Transverse colon (tissue), 4 donors: ENCODE measurements at regions not wholly inside any gene's neighbourhood (a gene's known extent, or its start where the extent isn't known, plus 50 kb on each side); places are given as distances from the start of the nearest gene placed in this dataset.

Experiments
- POLR2AphosphoS5 ChIP-seq, 3 donors: sonication (generic); formaldehyde crosslinking; IDR thresholded peaks; one replicate each; pipeline ENCODE4 v1.6.1; 2016; ENCODE audit warnings: antibody characterized with exemption in 3 of 3
- TF ChIP-seq, protein P1 (sequence below), 5 experiments: fragments of 200-600 bp in 3 of 5; fragments of 450-650 bp in 2 of 5; sonication (generic) in 3 of 5; IDR thresholded peaks; 1 replicate in 2 of 5; 2 replicates in 3 of 5; pipeline ENCODE4 v1.5.1; 2016 to 2017; ENCODE audit warnings: antibody characterized with exemption in 5 of 5, inconsistent platforms in 3 of 5, mild to moderate bottlenecking in 2 of 5, moderate library complexity in 1 of 5

- TF ChIP-seq POLR2AphosphoS5 (IDR thresholded peaks at IDR 0.05), result no peak
- TF ChIP-seq, protein P1, sequence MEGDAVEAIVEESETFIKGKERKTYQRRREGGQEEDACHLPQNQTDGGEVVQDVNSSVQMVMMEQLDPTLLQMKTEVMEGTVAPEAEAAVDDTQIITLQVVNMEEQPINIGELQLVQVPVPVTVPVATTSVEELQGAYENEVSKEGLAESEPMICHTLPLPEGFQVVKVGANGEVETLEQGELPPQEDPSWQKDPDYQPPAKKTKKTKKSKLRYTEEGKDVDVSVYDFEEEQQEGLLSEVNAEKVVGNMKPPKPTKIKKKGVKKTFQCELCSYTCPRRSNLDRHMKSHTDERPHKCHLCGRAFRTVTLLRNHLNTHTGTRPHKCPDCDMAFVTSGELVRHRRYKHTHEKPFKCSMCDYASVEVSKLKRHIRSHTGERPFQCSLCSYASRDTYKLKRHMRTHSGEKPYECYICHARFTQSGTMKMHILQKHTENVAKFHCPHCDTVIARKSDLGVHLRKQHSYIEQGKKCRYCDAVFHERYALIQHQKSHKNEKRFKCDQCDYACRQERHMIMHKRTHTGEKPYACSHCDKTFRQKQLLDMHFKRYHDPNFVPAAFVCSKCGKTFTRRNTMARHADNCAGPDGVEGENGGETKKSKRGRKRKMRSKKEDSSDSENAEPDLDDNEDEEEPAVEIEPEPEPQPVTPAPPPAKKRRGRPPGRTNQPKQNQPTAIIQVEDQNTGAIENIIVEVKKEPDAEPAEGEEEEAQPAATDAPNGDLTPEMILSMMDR (IDR thresholded peaks at IDR 0.05), result no peak
Observed at GRCh38 chr16:35449663-35450062, 1990.3 kb downstream of the TP53TG3F start.
